ENCODE measurements at regions not wholly inside any gene's neighbourhood (a gene's known extent, or its start where the extent isn't known, plus 50 kb on each side); places are given as distances from the start of the nearest gene placed in this dataset.

DNA sequence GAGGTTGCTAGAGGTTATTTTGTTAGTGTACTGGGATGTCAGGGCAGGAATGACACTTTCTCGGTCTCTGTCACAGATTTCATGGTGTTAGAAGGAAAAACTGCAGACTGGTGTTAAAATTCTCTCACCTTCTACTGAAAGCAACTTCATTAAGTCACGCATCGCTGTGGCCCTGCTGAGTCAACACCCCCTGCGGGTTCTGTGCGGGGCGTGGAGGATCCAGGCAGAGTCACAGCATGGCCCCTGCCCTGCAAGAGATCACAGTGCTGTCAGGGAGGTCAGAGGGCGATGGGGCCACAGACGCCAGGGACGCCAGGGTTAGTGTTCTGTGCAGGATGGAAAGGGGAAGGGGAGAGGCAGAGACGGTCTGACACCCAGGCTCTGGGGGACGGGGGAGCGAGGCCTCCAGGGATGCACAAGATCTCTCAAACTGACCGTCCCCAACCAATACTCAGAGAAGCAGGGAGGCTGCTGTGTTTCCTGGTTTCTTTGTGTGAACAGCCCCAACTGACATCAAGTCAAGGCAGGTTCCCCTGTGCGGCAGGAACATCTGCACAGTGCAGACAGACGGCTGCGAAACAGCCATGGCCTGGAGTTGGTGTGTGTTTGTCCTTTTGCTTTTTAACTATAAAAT is 354.9 kb upstream of the SALL3 start:
- WGBS, 5 donors, result 45 to 60% (median 52%) methylated on average over 16 of the region's 16 CpGs
- intact Hi-C loops (cut with DNase I; ENCODE audit: low total_unique reads), result no loop called here
- no peak for DNase-seq

DNA sequence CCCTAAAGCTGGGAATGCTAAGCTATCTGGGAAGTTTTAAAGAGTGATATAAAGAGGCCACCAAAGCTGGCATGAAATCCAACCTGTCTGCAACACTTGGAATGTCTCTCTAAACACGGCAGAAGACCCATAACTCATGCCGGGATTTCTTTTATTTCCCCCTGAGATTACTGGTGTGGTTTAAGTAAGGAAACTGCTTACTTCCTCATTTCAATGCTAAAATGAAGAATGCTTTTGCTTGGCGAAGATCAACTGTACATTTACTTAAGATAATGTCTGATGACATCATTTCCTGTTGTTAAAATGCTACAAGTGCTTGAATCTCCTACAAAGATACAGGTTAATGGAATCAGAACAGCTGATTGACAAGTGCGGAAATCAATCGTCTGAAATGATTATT is 353.8 kb upstream of the SALL3 start:
- no peak for DNase-seq
- no peak overlapping the region for H3K4me3 ChIP-seq
- no peaks in the 10 kb centered on the region for H3K4me1 ChIP-seq
- no peaks in the 10 kb centered on the region for H3K36me3 ChIP-seq
- no peak overlapping the region for H3K27ac ChIP-seq
- WGBS, 5 donors, result 22 to 30% (median 26%) methylated on average over 5 of the region's 5 CpGs
- intact Hi-C loops (cut with DNase I; ENCODE audit: low total_unique reads), result no loop called here
- H3K9me3 ChIP-seq, result peaks cover 0 to 9% (median 0%) of the 10 kb centered on the region in 8 donors
- no peak for TF ChIP-seq POLR2A (IDR thresholded peaks at IDR 0.05)
- TF ChIP-seq POLR2AphosphoS5 (IDR thresholded peaks at IDR 0.05), result no peak
- TF ChIP-seq, protein P1, sequence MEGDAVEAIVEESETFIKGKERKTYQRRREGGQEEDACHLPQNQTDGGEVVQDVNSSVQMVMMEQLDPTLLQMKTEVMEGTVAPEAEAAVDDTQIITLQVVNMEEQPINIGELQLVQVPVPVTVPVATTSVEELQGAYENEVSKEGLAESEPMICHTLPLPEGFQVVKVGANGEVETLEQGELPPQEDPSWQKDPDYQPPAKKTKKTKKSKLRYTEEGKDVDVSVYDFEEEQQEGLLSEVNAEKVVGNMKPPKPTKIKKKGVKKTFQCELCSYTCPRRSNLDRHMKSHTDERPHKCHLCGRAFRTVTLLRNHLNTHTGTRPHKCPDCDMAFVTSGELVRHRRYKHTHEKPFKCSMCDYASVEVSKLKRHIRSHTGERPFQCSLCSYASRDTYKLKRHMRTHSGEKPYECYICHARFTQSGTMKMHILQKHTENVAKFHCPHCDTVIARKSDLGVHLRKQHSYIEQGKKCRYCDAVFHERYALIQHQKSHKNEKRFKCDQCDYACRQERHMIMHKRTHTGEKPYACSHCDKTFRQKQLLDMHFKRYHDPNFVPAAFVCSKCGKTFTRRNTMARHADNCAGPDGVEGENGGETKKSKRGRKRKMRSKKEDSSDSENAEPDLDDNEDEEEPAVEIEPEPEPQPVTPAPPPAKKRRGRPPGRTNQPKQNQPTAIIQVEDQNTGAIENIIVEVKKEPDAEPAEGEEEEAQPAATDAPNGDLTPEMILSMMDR (IDR thresholded peaks at IDR 0.05 in 8 of 11, conservative IDR thresholded peaks at IDR 0.05 in 3 of 11), result no peak
- peaks cover 0 to 28% (median 0%) of the 10 kb centered on the region in 7 donors for H3K27me3 ChIP-seq (replicated peaks in 1 of 7)

More for the DNA sequence above, 354.9 kb upstream of the SALL3 start:
- Histone ChIP-seq H3K36me3 (no peaks in the 10 kb centered on the region), H3K9me3 (no peaks in the 10 kb centered on the region), H3K4me3 (no peak overlapping the region), H3K27ac (no peak overlapping the region), H3K27me3 (replicated peaks in 1 of 7) (peaks cover 0 to 33% (median 0%) of the 10 kb centered on the region in 7 donors), H3K4me1 (peaks cover 0 to 3% (median 0%) of the 10 kb centered on the region in 6 donors)
- TF ChIP-seq, protein P1 (IDR thresholded peaks at IDR 0.05 in 8 of 11, conservative IDR thresholded peaks at IDR 0.05 in 3 of 11), result no peak
- no peak for TF ChIP-seq POLR2AphosphoS5 (IDR thresholded peaks at IDR 0.05)

DNA sequence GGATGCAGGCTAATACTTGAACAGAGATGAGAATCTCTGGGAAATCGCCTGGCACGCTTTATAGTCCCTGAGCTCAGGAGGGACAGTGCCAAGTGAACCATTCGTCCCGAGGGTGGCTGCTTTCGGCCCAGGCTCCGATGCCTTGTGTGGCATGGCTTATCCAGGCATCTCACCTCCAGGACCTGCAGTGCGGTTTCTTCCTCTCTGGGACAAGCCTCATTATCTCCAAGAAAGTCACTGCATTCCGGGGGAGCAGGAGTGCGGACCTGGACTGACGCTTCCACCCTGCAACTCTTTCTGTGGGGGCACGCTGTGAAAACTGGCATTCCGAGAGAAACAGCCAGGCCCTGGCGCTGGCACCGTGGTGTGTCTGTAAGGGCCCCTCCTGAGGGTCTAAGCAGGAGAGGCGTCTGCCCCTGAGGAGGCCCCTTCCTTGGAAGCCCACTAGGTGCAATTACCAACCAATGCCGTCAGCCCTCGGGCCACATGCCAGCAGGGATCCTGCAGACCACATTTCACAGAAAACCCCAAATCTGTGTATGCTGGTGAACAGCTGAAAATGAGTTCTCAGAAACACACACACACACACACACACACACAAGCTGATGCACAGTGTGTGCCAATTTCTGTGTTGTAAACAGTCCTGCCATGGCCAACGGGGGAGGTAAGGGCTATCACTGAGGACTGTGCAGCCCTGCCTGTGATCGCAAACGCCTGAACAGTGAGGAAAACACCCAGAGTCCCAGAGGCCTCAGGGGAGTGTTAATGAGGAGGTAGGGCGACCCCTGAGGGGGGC is 351.9 kb upstream of the SALL3 start:
- Histone ChIP-seq H3K9me3 (peaks cover 0 to 12% (median 4%) of the 10 kb centered on the region in 8 donors), H3K27ac (no peak overlapping the region), H3K27me3 (replicated peaks in 1 of 7) (peaks cover 0 to 22% (median 0%) of the 10 kb centered on the region in 7 donors), H3K4me1 (no peaks in the 10 kb centered on the region), H3K4me3 (no peak overlapping the region), H3K36me3 (no peaks in the 10 kb centered on the region)
- WGBS, 5 donors, result 79 to 87% (median 84%) methylated on average over 13 to 21 of the region's 21 CpGs
- no peak for DNase-seq
- intact Hi-C loops (cut with DNase I; ENCODE audit: low total_unique reads), result no loop called here
- no peak for TF ChIP-seq POLR2AphosphoS5 (IDR thresholded peaks at IDR 0.05)

DNA sequence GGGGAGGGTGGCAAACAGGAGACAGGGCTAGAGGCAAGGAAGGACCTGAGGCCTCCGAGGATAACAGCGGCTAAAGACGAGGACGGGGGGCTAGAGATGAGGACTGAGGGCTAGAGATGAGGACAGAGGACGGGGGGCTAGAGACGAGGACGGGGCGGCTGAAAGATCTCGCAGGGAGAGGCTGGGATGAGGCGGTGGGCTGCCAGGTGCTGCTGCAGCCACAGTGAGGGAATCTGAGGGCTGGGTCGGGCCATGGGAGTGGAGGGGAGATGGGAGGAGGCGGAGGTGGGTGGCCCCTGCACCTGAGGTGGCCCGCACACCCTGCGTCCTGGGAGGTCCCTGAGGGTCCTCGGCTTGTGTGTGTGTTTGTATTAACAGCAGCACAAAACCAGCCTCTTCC is 350.2 kb upstream of the SALL3 start:
- TF ChIP-seq, protein P1 (IDR thresholded peaks at IDR 0.05 in 8 of 11, conservative IDR thresholded peaks at IDR 0.05 in 3 of 11), result no peak
- no peak for TF ChIP-seq POLR2AphosphoS5 (IDR thresholded peaks at IDR 0.05)
- no peak for TF ChIP-seq POLR2A (IDR thresholded peaks at IDR 0.05)
- Histone ChIP-seq H3K36me3 (no peaks in the 10 kb centered on the region), H3K4me3 (no peak overlapping the region), H3K27ac (no peak overlapping the region), H3K27me3 (replicated peaks in 1 of 7) (peaks cover 0 to 20% (median 0%) of the 10 kb centered on the region in 7 donors), H3K4me1 (no peaks in the 10 kb centered on the region), H3K9me3 (peaks cover 0 to 12% (median 4%) of the 10 kb centered on the region in 8 donors)
- DNase-seq, result no peak
- intact Hi-C loops (cut with DNase I; ENCODE audit: low total_unique reads), result no loop called here
- 85 to 93% (median 88%) methylated on average over 15 of the region's 15 CpGs for WGBS, 5 donors

Data from spleen (tissue), 11 donors.